Trophoblast cell (in vitro differentiated cells and primary cell): ENCODE measurements at regions not wholly inside any gene's neighbourhood (a gene's known extent, or its start where the extent isn't known, plus 50 kb on each side); places are given as distances from the start of the nearest gene placed in this dataset.

Source experiments
- DNase-seq, 2 donors: peaks; one replicate each; pipeline ENCODE4 v3.0.0-alpha.2; 2016
- H2AFZ ChIP-seq: 2 replicates; pipeline ENCODE4 v1.6.1; 2013; ENCODE audit warnings: low read length, moderate library complexity, mild to moderate bottlenecking; ENCODE audit not compliant: insufficient read depth, poor library complexity
- H2AK5ac ChIP-seq: 2 replicates; pipeline ENCODE4 v1.6.1; 2013; ENCODE audit warnings: mild to moderate bottlenecking, low read length
- H2BK120ac ChIP-seq: 2 replicates; pipeline ENCODE4 v1.6.1; 2013; ENCODE audit warnings: low read length, mild to moderate bottlenecking, moderate library complexity; ENCODE audit not compliant: insufficient read depth, poor library complexity
- H2BK12ac ChIP-seq: 2 replicates; pipeline ENCODE4 v1.6.1; 2013; ENCODE audit warnings: mild to moderate bottlenecking, low read length, moderate library complexity
- H2BK5ac ChIP-seq: 2 replicates; pipeline ENCODE4 v1.6.1; 2013; ENCODE audit warnings: low read length, low read depth, moderate library complexity, mild to moderate bottlenecking; ENCODE audit not compliant: poor library complexity
- H3K14ac ChIP-seq: 2 replicates; pipeline ENCODE4 v1.6.1; 2013; ENCODE audit warnings: mild to moderate bottlenecking, low read length
- H3K18ac ChIP-seq: 2 replicates; pipeline ENCODE4 v1.6.1; 2013; ENCODE audit warnings: mild to moderate bottlenecking, low read length
- H3K23ac ChIP-seq: 2 replicates; pipeline ENCODE4 v1.6.1; 2013; ENCODE audit warnings: low read length
- H3K27ac ChIP-seq: 2 replicates; pipeline ENCODE4 v1.5.1; 2013; ENCODE audit warnings: low read depth, mild to moderate bottlenecking, inconsistent platforms, low read length, moderate library complexity
- H3K27me3 ChIP-seq: 2 replicates; pipeline ENCODE4 v1.6.1; 2013; ENCODE audit warnings: inconsistent platforms, mild to moderate bottlenecking, low read length, moderate library complexity; ENCODE audit not compliant: insufficient read depth
- H3K36me3 ChIP-seq, 2 experiments: 1 replicate in 1 of 2; 2 replicates in 1 of 2; pipeline ENCODE4 v1.6.1; 2013; ENCODE audit warnings: low read length in 2 of 2, mild to moderate bottlenecking in 2 of 2, moderate library complexity in 1 of 2; ENCODE audit not compliant: insufficient read depth in 2 of 2, control insufficient read depth in 1 of 2
- H3K4ac ChIP-seq: 2 replicates; pipeline ENCODE4 v1.6.1; 2013; ENCODE audit warnings: low read depth, mild to moderate bottlenecking, low read length, moderate library complexity
- H3K4me1 ChIP-seq, 2 experiments: 1 replicate in 1 of 2; 2 replicates in 1 of 2; pipeline ENCODE4 v1.6.1; 2013; ENCODE audit warnings: low read length in 2 of 2, mild to moderate bottlenecking in 2 of 2, moderate library complexity in 1 of 2; ENCODE audit not compliant: insufficient read depth in 2 of 2, control insufficient read depth in 1 of 2
- H3K4me2 ChIP-seq: 2 replicates; pipeline ENCODE4 v1.6.1; 2013; ENCODE audit warnings: inconsistent platforms, mild to moderate bottlenecking, low read length, moderate library complexity
- H3K4me3 ChIP-seq: 2 replicates; pipeline ENCODE4 v1.5.1; 2013; ENCODE audit warnings: mild to moderate bottlenecking, low read depth, low read length, inconsistent platforms
- H3K79me1 ChIP-seq: one replicate; pipeline ENCODE4 v1.6.1; 2013; ENCODE audit warnings: low read length
- H3K79me2 ChIP-seq: 2 replicates; pipeline ENCODE4 v1.6.1; 2013; ENCODE audit warnings: low read length, mild to moderate bottlenecking; ENCODE audit not compliant: control insufficient read depth, insufficient read depth, poor library complexity
- H3K9ac ChIP-seq: 2 replicates; pipeline ENCODE4 v1.6.1; 2013; ENCODE audit warnings: mild to moderate bottlenecking, low read length
- H3K9me3 ChIP-seq: 2 replicates; pipeline ENCODE4 v1.6.1; 2013; ENCODE audit warnings: low read depth, mild to moderate bottlenecking, control low read depth, inconsistent platforms, low read length; ENCODE audit not compliant: insufficient read depth
- H4K12ac ChIP-seq: 2 replicates; pipeline ENCODE4 v1.6.1; 2013; ENCODE audit warnings: low read depth, mild to moderate bottlenecking, low read length, moderate library complexity
- H4K8ac ChIP-seq: 2 replicates; pipeline ENCODE4 v1.6.1; 2013; ENCODE audit warnings: low read depth, mild to moderate bottlenecking, low read length, moderate library complexity
- H4K91ac ChIP-seq: one replicate; pipeline ENCODE4 v1.6.1; 2013; ENCODE audit warnings: low read depth, mild to moderate bottlenecking, low read length, moderate library complexity
- WGBS: extraction: QIAGEN DNeasy Blood & Tissue Kit; methylation state at CpG from one replicate; pipeline ENCODE4 v1.1.7; 2013; ENCODE audit warnings: missing lambda C conversion rate; ENCODE audit not compliant: insufficient read length, insufficient coverage; ENCODE audit errors: extremely low coverage; 5-methylcytosine and 5-hydroxymethylcytosine counted together

- Histone ChIP-seq H3K27me3 (no peaks in the 10 kb centered on the region), H2AFZ (no peak overlapping the region), H2AK5ac (no peak overlapping the region), H3K27ac (no peak overlapping the region), H3K4me3 (no peak overlapping the region), H3K79me2 (no peaks in the 10 kb centered on the region), H4K12ac (no peak overlapping the region), H2BK5ac (no peak overlapping the region), H3K18ac (no peak overlapping the region), H2BK120ac (no peak overlapping the region), H3K14ac (no peak overlapping the region), H3K9me3 (no peaks in the 10 kb centered on the region), H3K36me3 (no peaks in the 10 kb centered on the region), H3K23ac (no peak overlapping the region), H3K4ac (no peak overlapping the region), H2BK12ac (no peak overlapping the region), H3K9ac (no peak overlapping the region), H3K4me1 (peaks cover 0 to 3% of the 10 kb centered on the region in 2 experiments), H3K79me1 (no peaks in the 10 kb centered on the region), H4K91ac (no peak overlapping the region), H4K8ac (no peak overlapping the region), H3K4me2 (no peak overlapping the region)
- peak in 1 of 2 donors; percentile 21 for DNase-seq
- no CpG with 5 or more reads among the region's 12 CpGs for WGBS
These were observed 114.3 kb upstream of the SERP2 start for GRCh38 chr13:44259045-44260027.

DNA sequence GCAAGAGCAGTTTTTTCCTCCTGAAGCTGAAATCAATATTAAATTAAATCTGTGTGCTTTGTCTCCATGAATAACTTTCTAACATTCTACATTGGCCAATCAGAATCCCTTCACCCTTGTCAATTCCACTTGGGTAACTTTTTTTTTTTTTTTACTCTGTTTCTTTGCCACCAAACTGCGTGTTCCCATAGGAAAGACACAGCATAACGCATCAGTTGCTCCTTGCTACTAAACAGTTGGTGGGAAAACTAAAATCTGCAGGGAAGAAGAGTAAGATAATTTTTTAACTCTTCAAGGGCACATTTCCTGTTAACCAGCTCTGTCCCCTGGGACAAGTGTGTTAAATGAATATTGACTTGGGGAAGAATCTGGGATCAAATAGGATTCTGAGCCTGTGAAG, 113.3 kb upstream of the SERP2 start:
- H2BK5ac ChIP-seq, result no peak overlapping the region
- H3K27ac ChIP-seq, result no peak overlapping the region
- no peaks in the 10 kb centered on the region for H3K36me3 ChIP-seq
- no peaks in the 10 kb centered on the region for H3K4me1 ChIP-seq
- H3K23ac ChIP-seq, result no peak overlapping the region
- H3K4ac ChIP-seq, result no peak overlapping the region
- no peak overlapping the region for H3K4me2 ChIP-seq
- H2AK5ac ChIP-seq, result no peak overlapping the region
- H2BK12ac ChIP-seq, result no peak overlapping the region
- H3K79me2 ChIP-seq, result no peaks in the 10 kb centered on the region
- no peak for DNase-seq
- no peak overlapping the region for H3K14ac ChIP-seq
- H3K9ac ChIP-seq, result no peak overlapping the region
- no peaks in the 10 kb centered on the region for H3K9me3 ChIP-seq
- no peak overlapping the region for H2BK120ac ChIP-seq
- H4K12ac ChIP-seq, result no peak overlapping the region
- no peak overlapping the region for H3K18ac ChIP-seq
- no peaks in the 10 kb centered on the region for H3K79me1 ChIP-seq
- H3K4me3 ChIP-seq, result no peak overlapping the region
- no peak overlapping the region for H4K8ac ChIP-seq
- H3K27me3 ChIP-seq, result no peaks in the 10 kb centered on the region
- no CpG with 5 or more reads among the region's 2 CpGs for WGBS
- H4K91ac ChIP-seq, result no peak overlapping the region
- H2AFZ ChIP-seq, result no peak overlapping the region

DNA sequence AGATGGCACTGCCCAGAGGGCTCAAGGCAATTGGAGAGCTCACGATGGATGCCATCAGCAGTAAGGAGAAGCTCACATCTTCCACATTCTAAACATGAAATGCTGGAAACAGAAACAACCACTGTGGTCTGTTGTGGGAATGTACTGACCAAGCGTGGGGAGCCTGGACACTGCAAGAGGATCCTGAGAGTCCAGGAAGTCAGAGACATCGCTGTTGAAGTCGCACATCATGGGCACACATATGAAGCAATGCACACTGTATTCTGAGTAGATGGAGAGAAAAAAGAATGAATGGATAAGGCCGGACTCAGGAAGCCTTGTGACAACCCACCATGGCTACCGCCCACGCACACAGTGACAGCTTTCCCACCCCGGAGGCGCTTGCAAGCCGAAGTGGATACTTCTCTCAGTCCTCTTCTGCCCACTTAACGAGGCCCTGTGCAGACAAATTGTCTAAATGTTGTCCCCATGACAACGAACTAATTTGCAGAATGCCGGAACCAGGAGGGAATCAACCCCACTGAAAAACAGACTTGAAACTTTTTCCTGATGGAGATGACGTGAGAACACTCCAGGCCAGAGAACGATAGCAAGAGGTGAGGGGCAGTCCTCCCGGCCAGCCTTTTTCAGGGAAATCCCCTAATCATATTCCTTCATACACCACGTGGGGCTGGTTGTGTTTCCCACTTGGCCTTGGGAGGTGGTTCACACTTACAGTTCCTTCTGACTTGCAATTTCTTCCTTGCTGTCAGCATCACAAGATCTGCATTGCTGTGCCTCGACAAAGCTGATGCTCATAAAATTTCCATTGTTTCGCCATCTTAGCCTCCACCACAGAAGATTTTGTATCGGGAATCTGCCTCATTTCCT, 109.6 kb upstream of the SERP2 start:
- no peak overlapping the region for H2BK5ac ChIP-seq
- H3K4me3 ChIP-seq, result no peak overlapping the region
- H4K8ac ChIP-seq, result no peak overlapping the region
- H3K9ac ChIP-seq, result no peak overlapping the region
- no peak overlapping the region for H3K4ac ChIP-seq
- no peak overlapping the region for H4K12ac ChIP-seq
- H3K27me3 ChIP-seq, result no peaks in the 10 kb centered on the region
- H3K79me1 ChIP-seq, result no peaks in the 10 kb centered on the region
- peak in 1 of 2 donors; percentile 31 for DNase-seq
- H2AK5ac ChIP-seq, result no peak overlapping the region
- H3K9me3 ChIP-seq, result no peaks in the 10 kb centered on the region
- no peaks in the 10 kb centered on the region for H3K79me2 ChIP-seq
- H2BK12ac ChIP-seq, result no peak overlapping the region
- no peak overlapping the region for H3K18ac ChIP-seq
- no peak overlapping the region for H3K27ac ChIP-seq
- H4K91ac ChIP-seq, result no peak overlapping the region
- no peak overlapping the region for H2BK120ac ChIP-seq
- no CpG with 5 or more reads among the region's 20 CpGs for WGBS
- no peaks in the 10 kb centered on the region for H3K36me3 ChIP-seq
- H3K23ac ChIP-seq, result no peak overlapping the region
- no peak overlapping the region for H2AFZ ChIP-seq
- H3K4me1 ChIP-seq, result no peaks in the 10 kb centered on the region
- H3K14ac ChIP-seq, result no peak overlapping the region
- no peak overlapping the region for H3K4me2 ChIP-seq

GRCh38 chr13:44266305-44266704, 107.3 kb upstream of the SERP2 start:
- Histone ChIP-seq H3K4me3 (no peak overlapping the region), H3K4me1 (no peaks in the 10 kb centered on the region), H4K8ac (no peak overlapping the region), H2AK5ac (no peak overlapping the region), H3K27ac (no peak overlapping the region), H3K4me2 (no peak overlapping the region), H3K9ac (no peak overlapping the region), H3K79me2 (no peaks in the 10 kb centered on the region), H4K12ac (no peak overlapping the region), H3K14ac (no peak overlapping the region), H3K4ac (no peak overlapping the region), H2BK12ac (no peak overlapping the region), H2BK120ac (no peak overlapping the region), H3K27me3 (no peaks in the 10 kb centered on the region), H3K79me1 (no peaks in the 10 kb centered on the region), H2BK5ac (no peak overlapping the region), H4K91ac (no peak overlapping the region), H3K9me3 (no peaks in the 10 kb centered on the region), H3K18ac (no peak overlapping the region), H3K36me3 (no peaks in the 10 kb centered on the region), H3K23ac (no peak overlapping the region), H2AFZ (no peak overlapping the region)
- DNase-seq, result no peak
- WGBS, result no CpG with 5 or more reads among the region's 3 CpGs
